ENCODE measurements at regions not wholly inside any gene's neighbourhood (a gene's known extent, or its start where the extent isn't known, plus 50 kb on each side); places are given as distances from the start of the nearest gene placed in this dataset.
"Not testable (repeated sequence)": the region's sequence is repeated elsewhere in the genome, so short reads cannot be mapped to it uniquely, and the experiment has no call there.

DNA sequence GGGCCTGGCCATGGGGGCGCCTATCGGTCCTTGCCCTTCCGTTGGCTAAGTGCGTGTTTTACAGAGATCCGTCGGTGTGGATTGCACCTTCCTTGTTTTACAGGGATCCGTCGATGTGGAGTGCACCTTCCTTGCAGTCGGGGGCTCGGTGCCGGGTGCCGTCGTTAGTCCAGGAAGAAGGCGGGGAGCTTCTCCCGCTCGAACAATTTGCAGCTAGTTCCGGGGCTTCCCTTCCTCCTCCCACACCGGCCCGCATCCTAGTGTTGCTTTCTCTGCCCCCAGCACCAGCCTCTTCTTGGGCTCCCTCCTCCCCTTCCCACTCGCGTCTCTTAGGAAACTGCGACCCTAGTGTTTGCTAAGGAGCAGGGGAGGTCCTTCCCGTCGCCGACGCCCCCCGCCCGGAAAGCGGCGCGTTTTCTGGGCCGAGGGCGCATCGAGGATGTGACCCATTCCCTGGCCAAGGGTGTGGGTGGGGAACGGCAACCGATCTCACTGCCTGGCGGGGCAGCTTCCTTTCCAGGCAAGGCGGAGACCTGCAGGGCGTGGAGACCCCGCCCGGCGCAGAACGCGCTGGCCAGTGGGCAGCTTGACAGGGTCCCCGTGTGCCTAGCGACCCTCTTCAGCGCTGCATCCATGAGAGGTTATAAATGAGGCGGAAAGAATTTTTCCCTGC is 75.7 kb upstream of the ZNF91 start:
- DNase-seq: peak in 1 of 51 donors; percentile 0

GRCh38 chr19:23464349-23464748 is 69.1 kb upstream of the ZNF91 start:
- DNase-seq: not testable (repeated sequence)

DNA sequence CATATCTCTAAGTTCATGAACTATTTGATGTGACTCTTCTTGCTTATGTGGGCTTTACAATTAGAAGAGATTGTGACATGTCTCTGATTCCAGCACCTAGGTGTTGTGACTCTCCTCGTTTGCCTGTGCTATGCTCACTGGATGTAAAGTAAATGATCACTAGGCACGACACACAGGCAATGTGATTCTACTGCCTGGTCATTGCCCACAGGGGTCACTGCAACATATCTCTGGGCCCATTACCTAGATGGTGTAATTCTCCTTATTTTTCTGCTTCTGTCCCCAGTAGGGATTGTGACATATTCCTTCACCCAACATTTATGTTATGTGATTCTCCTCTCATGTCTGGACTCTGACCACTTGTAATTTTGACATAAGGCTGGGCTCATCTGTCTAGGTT is 65.8 kb upstream of the ZNF91 start:
- no peak for DNase-seq

DNA sequence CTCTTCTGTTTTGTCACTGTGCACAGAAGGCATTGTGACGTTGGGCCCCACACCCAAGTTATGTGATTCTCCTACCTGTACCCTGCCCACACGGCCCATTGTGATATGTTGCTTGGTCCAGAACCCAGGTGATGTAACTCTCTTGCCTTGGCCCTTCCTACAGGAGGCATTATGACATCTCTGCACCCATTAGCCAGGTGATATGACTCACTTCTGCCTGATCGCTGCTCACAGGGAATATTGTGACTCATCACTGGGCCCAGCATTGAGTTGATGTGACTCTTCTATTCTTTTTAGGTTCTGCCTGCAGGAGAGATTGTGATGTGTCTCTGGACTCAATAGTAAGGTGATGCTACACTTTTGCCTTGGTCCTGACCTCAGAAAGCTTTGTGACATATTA is 65.4 kb upstream of the ZNF91 start:
- no peak for DNase-seq
